Endothelial cell of umbilical vein (primary cell): ENCODE measurements at regions not wholly inside any gene's neighbourhood (a gene's known extent, or its start where the extent isn't known, plus 50 kb on each side); places are given as distances from the start of the nearest gene placed in this dataset.

Source experiments
- BruUV-seq: library from RNA; stranded (reverse); fragments of 400-500 nt; replicated peaks from 2 replicates; lab custom pipeline; 2021; lab: Mats Ljungman, UMichigan
- CTCF ChIA-PET: fragments of 300-600, 350-600 bp; sonication (Branson Sonifier 250); formaldehyde crosslinking; loops from one replicate; lab custom pipeline; 2021; ENCODE audit warnings: antibody characterized with exemption, inconsistent platforms; lab: Charles Lee
- POLR2A ChIA-PET: fragments of 300-600, 350-600 bp; sonication (Branson Sonifier 250); formaldehyde crosslinking; loops from one replicate; lab custom pipeline; 2021; ENCODE audit warnings: antibody characterized with exemption, inconsistent platforms; lab: Charles Lee
- DNase-seq: peaks from one replicate; pipeline ENCODE4 v3.0.0-alpha.2; 2011; ENCODE audit warnings: low read depth, low spot score
- FAIRE-seq: peaks from 2 replicates; lab custom pipeline; 2011; peaks lifted over from hg19 to GRCh38; lab: Jason Lieb, UNC
- H2AFZ ChIP-seq: 2 replicates; pipeline ENCODE4 v1.6.0; 2012; ENCODE audit warnings: low read depth, low read length, control low read depth, inconsistent platforms
- H3K27ac ChIP-seq: 2 replicates; pipeline ENCODE4 v1.5.1; 2011; ENCODE audit warnings: low read depth, mild to moderate bottlenecking, control low read depth, low read length, moderate library complexity; ENCODE audit not compliant: insufficient read depth
- H3K27me3 ChIP-seq, 2 experiments: 2 replicates each; pipeline versions ENCODE4 v1.6.0 to v1.6.1; 2011; ENCODE audit warnings: low read length in 2 of 2, mixed read lengths in 1 of 2; ENCODE audit not compliant: control insufficient read depth in 2 of 2, insufficient read depth in 2 of 2
- H3K36me3 ChIP-seq, 2 experiments: 2 replicates in 1 of 2; 3 replicates in 1 of 2; pipeline ENCODE4 v1.5.1; 2011; ENCODE audit warnings: low read length in 2 of 2, mild to moderate bottlenecking in 1 of 2, moderate library complexity in 1 of 2; ENCODE audit not compliant: control insufficient read depth in 2 of 2, insufficient read depth in 2 of 2; ENCODE audit errors: extremely low read depth in 1 of 2
- H3K4me1 ChIP-seq: 3 replicates; pipeline ENCODE4 v1.5.1; 2011; ENCODE audit warnings: mild to moderate bottlenecking, low read length; ENCODE audit not compliant: control insufficient read depth, insufficient read depth; ENCODE audit errors: extremely low read depth
- H3K4me2 ChIP-seq: 2 replicates; pipeline ENCODE4 v1.6.1; 2011; ENCODE audit warnings: low read length, control low read depth, mixed read lengths; ENCODE audit not compliant: insufficient read depth
- H3K4me3 ChIP-seq, 3 experiments: fragments of 200-600 bp in 1 of 3; sonication (generic), shearing (Covaris generic) in 1 of 3; replicated peaks in 1 of 3; 2 replicates each; pipeline ENCODE4 v1.5.1; 2011 to 2016; ENCODE audit warnings: control low read depth in 3 of 3, low read length in 3 of 3, mild to moderate bottlenecking in 2 of 3, inconsistent platforms in 1 of 3, low read depth in 1 of 3, moderate library complexity in 1 of 3; ENCODE audit not compliant: insufficient read depth in 1 of 3
- H3K79me2 ChIP-seq: 2 replicates; pipeline ENCODE4 v1.6.0; 2012; ENCODE audit warnings: low read length, inconsistent platforms; ENCODE audit not compliant: control insufficient read depth, insufficient read depth
- H3K9ac ChIP-seq: replicated peaks from 2 replicates; pipeline ENCODE3; 2011; ENCODE audit warnings: low read length, control low read depth; ENCODE audit not compliant: insufficient read depth; ENCODE audit errors: extremely low read depth
- H3K9me1 ChIP-seq: replicated peaks from 3 replicates; pipeline ENCODE4 v1.6.0; 2011; ENCODE audit warnings: mild to moderate bottlenecking, low read length; ENCODE audit not compliant: control insufficient read depth, insufficient read depth; ENCODE audit errors: extremely low read depth
- H3K9me3 ChIP-seq: replicated peaks from 2 replicates; pipeline ENCODE4 v1.5.1; 2012; ENCODE audit warnings: low read length, inconsistent platforms; ENCODE audit not compliant: control insufficient read depth, insufficient read depth
- H4K20me1 ChIP-seq: replicated peaks from 2 replicates; pipeline ENCODE3; 2011; ENCODE audit warnings: mild to moderate bottlenecking, low read length; ENCODE audit not compliant: control insufficient read depth, insufficient read depth; ENCODE audit errors: extremely low read depth
- EZH2 ChIP-seq: IDR thresholded peaks from 2 replicates; pipeline ENCODE4 v1.6.1; 2012; ENCODE audit warnings: borderline replicate concordance, low read depth, mild to moderate bottlenecking, moderate library complexity, low read length, inconsistent platforms; ENCODE audit not compliant: severe bottlenecking
- FOS ChIP-seq: IDR thresholded peaks from 2 replicates; pipeline ENCODE4 v1.6.1; 2011; ENCODE audit warnings: mild to moderate bottlenecking, low read length, moderate library complexity, borderline replicate concordance; ENCODE audit not compliant: insufficient read depth
- GATA2 ChIP-seq: IDR thresholded peaks from 2 replicates; pipeline ENCODE4 v1.7.0; 2011; ENCODE audit warnings: low read depth, mild to moderate bottlenecking, moderate library complexity, mixed read lengths, low read length; ENCODE audit not compliant: insufficient read length, insufficient read depth
- JUN ChIP-seq: IDR thresholded peaks from 2 replicates; pipeline ENCODE4 v1.6.1; 2011; ENCODE audit warnings: borderline replicate concordance, low read depth; ENCODE audit not compliant: insufficient read length, insufficient read depth
- MYC ChIP-seq: IDR thresholded peaks from one replicate; pipeline ENCODE4 v1.6.1; 2011; ENCODE audit warnings: mild to moderate bottlenecking, low read depth, low read length
- POLR2A ChIP-seq: IDR thresholded peaks from 2 replicates; pipeline ENCODE4 v1.6.1; 2012; ENCODE audit warnings: low read depth, mild to moderate bottlenecking, control low read depth, low read length
- POLR2AphosphoS5 ChIP-seq: IDR thresholded peaks from 2 replicates; pipeline ENCODE4 v1.6.1; 2012; ENCODE audit warnings: low read depth, mild to moderate bottlenecking, control low read depth, low read length, moderate library complexity; ENCODE audit not compliant: insufficient read depth
- dilution Hi-C: fragments of 300-500 bp; cut with MboI; formaldehyde crosslinking; loops from one replicate; pipeline ENCODE4 v1.15.0; 2019; ENCODE audit warnings: low sequenced_read_pairs; ENCODE audit not compliant: extremely low pct_ligation_motif_present
- intact Hi-C: fragments of 100-400 bp; cut with micrococcal nuclease; formaldehyde crosslinking; loops from one replicate; pipeline ENCODE4 v1.10.0; 2022
- TF ChIP-seq, protein P1 (sequence below), 2 donors: IDR thresholded peaks; 1 replicate in 1 of 2; 2 replicates in 1 of 2; pipeline ENCODE4 v1.5.1; 2011; ENCODE audit warnings: low read length in 2 of 2, mild to moderate bottlenecking in 2 of 2, moderate library complexity in 2 of 2, control low read depth in 1 of 2, inconsistent platforms in 1 of 2, low read depth in 1 of 2; ENCODE audit not compliant: insufficient read depth in 1 of 2; ENCODE audit errors: extremely low read depth in 1 of 2
- TF ChIP-seq, protein P2 (sequence below): IDR thresholded peaks from 2 replicates; pipeline ENCODE4 v1.6.1; 2011; ENCODE audit not compliant: insufficient read depth, insufficient read length

DNA sequence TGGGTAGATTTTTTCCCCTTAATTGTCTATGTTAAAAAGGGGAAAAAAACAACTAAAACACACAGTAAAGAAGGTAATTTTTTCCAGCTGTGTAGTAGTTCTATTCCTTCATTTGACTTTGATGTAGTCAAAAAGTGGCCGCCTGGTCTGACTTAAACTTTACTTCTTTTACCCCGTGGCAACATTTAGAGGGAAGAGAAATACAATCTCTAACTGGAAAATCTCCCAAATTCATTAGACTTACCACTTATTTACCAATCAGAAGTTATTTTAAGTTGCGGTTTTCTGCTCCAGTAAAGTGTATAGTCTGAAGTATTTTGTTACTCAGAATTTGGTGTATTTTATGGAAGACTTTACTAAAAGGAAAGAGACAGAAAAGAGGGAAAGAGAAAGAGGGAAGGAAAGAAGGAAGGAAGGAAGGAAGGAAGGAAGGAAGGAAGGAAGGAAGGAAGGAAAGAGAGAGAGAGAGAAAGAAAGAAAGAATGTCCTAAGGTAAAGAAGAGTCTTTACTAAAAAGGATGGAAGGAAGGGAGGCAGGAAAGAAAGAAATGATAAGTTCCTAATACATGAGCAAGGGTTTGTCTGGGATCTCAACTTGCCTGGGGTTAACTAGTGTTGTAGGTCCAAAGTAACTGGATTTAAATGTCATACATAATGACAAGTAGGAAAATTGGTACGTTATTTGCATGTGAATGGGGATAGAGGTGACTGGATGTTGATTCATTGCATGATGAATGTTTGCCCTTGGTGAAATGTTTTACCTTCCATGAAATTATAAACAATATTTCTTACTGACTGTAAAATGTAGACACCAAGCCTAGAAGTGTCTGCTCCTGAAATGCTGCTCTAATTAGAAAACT, 135.1 kb downstream of the SAMD5 start:
- Histone ChIP-seq H3K79me2 (no peaks in the 10 kb centered on the region), H3K4me3 (no peak overlapping the region), H3K36me3 (no peaks in the 10 kb centered on the region), H3K9me3 (no peaks in the 10 kb centered on the region), H3K27me3 (no peaks in the 10 kb centered on the region), H3K4me1 (no peaks in the 10 kb centered on the region), H4K20me1 (no peaks in the 10 kb centered on the region), H3K9me1 (no peaks in the 10 kb centered on the region), H3K9ac (no peak overlapping the region), H3K4me2 (no peak overlapping the region), H2AFZ (no peak overlapping the region), H3K27ac (no peak overlapping the region)
- CTCF ChIA-PET, result no interaction called here
- BruUV-seq, result no TSS peak
- no peak for FAIRE-seq
- dilution Hi-C loops (no loop called here), intact Hi-C loops (no loop called here)
- TF ChIP-seq, protein P1, sequence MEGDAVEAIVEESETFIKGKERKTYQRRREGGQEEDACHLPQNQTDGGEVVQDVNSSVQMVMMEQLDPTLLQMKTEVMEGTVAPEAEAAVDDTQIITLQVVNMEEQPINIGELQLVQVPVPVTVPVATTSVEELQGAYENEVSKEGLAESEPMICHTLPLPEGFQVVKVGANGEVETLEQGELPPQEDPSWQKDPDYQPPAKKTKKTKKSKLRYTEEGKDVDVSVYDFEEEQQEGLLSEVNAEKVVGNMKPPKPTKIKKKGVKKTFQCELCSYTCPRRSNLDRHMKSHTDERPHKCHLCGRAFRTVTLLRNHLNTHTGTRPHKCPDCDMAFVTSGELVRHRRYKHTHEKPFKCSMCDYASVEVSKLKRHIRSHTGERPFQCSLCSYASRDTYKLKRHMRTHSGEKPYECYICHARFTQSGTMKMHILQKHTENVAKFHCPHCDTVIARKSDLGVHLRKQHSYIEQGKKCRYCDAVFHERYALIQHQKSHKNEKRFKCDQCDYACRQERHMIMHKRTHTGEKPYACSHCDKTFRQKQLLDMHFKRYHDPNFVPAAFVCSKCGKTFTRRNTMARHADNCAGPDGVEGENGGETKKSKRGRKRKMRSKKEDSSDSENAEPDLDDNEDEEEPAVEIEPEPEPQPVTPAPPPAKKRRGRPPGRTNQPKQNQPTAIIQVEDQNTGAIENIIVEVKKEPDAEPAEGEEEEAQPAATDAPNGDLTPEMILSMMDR (IDR thresholded peaks at IDR 0.05; ENCODE audit: extremely low read depth in 1 of 2, insufficient read depth in 1 of 2, low read depth in 1 of 2, low read length in 2 of 2), result no peak
- no peak for TF ChIP-seq POLR2A
- TF ChIP-seq FOS, result no peak
- TF ChIP-seq GATA2, result no peak
- no peak for TF ChIP-seq JUN
- no peak for TF ChIP-seq MYC
- TF ChIP-seq, protein P2, sequence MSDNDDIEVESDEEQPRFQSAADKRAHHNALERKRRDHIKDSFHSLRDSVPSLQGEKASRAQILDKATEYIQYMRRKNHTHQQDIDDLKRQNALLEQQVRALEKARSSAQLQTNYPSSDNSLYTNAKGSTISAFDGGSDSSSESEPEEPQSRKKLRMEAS, result no peak
- no peak for TF ChIP-seq EZH2
- no peak for TF ChIP-seq POLR2AphosphoS5
- no peak for DNase-seq
- POLR2A ChIA-PET, result no interaction called here
